GM18951 (cell line): ENCODE measurements at regions not wholly inside any gene's neighbourhood (a gene's known extent, or its start where the extent isn't known, plus 50 kb on each side); places are given as distances from the start of the nearest gene placed in this dataset.

Experiments used
- POLR2A ChIP-seq: IDR thresholded peaks from 4 replicates; pipeline ENCODE4 v1.6.1; 2011; ENCODE audit warnings: mild to moderate bottlenecking; ENCODE audit not compliant: insufficient read length, insufficient read depth; ENCODE audit errors: extremely low read depth
- in situ Hi-C: fragments of 300-500 bp; cut with MboI; formaldehyde crosslinking; loops from one replicate; pipeline ENCODE4 v1.12.0; 2022; ENCODE audit warnings: low sequenced_read_pairs, mixed read lengths, inconsistent platforms; ENCODE audit not compliant: unreplicated experiment

DNA sequence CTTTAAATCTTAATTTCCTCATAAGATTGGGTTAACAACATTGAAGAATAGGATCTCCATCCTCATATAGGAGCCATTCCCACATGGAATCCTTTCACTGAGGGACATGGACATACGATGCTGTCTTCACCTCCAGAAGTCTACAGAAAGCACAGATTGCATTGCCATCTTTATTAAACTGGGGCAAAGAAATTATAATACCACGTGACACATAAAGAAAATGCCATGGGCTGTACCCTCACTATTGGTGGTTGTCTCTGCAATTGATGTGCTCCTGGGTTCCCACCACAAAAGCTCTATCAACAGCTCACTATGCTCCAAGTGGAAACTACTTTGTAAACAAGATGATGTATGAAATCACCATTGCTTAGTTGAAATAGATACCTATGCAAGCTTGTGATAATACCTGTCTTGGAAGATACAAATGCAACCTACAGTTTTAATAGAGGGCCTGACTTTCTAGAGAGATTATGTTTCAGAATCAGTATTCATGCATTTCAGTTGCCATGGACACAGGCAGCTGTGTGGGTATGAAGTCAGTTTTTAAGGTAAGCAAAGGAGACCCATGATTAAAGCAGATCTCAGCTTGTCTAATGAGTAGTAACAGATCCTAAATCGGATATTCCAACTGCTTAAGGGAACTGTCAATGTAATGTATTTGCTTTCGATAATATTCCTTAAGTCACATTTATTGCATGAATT is 337.0 kb downstream of the RAD51AP2 start:
- no peak for TF ChIP-seq POLR2A
- in situ Hi-C loops, result no loop called here

DNA sequence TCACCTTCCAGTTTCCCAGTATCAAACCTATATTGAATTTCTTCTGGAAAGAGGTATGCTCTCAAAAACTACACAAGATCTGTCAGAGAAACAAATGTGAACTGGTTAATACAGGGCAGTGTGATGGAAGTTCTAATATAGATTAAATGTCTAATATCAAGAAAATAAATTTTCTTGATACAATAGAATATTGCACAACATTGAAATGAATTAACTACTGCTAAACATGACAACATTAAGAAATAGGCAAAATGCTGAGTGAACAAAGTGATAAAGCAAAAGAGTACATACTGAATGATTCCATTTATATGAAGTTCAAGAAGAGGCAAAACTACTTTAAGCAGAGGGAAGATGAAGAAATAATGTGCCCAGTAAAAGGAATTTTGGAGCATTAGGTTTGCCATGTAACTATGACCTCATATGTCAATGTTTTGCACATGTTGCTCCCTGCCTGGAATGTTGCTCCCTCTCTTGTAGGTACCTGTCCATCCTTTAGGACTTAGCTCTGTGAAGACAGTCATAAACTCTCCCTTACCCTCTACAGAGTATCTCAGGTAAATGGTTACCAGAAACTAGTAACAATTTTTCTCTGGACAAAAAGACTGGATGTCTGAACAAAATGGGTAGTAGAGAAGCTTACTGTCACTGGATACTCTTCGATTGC is 339.0 kb downstream of the RAD51AP2 start:
- in situ Hi-C loops, result no loop called here
- TF ChIP-seq POLR2A, result no peak

DNA sequence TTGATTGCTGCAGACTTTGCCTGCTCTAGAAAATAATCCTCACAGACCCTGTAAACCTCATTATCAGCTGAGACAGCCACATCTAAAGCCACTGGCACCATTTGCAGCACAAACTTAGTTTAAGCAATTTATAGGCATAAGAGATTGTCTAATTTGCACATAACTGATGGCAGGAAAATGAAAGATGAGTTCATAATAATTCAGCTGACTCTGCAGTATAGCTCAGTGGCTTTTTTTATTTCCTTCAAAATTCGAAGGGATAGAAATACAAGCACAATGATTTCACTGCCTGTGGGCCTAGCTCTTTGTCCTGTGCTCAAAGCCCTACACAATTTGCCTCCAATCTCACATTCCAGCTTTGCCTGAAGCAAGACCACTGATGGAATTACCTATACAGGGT is 341.2 kb downstream of the RAD51AP2 start:
- no peak for TF ChIP-seq POLR2A
- in situ Hi-C loops, result no loop called here

DNA sequence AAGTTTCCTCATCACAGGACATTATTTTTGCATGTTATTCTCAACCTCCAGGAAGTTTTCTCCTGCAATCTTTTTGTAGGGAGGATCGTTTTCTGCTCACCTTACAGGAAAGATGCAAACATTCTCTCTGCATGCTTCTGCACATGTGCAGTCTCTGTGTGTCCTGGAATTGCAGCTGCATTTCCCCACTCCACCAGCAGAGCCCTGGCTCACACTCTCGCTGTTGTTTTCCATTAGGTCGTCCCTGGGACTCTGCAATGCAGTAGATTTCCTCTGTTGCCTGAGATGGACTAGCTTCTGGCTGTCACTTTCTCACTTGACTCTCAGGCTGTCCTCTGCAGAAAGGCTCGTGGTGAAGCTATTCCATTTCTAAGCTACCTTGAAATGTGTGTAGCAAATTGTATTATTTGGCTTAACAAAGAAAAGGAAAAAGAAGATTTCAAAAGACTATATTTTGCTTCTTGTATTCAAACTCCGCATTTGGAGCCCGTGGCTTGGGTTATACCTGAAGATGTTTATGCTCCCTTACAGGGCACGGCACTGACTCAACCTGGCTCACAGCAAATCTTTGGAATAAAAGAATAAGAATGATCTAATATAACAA is 346.7 kb downstream of the RAD51AP2 start:
- in situ Hi-C loops, result no loop called here
- TF ChIP-seq POLR2A, result no peak

DNA sequence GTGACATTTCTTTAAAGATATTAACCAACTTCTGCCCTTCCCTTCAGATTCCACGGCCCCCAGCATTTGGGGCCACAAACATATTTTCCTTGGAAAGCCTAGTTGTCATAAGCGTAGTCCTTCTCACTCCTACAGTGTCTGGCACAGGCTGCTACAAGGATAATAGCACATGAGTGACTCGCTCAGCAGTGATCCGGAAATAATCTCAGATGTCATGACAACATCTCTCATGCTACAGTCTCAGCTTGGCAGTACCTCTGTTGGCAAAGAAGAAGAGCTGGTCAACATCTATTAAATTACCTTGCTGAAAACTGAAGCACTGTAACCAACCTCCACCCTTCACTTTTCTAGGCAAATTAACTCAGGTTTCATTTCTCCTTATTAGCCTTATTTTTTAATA is 351.7 kb downstream of the RAD51AP2 start:
- no peak for TF ChIP-seq POLR2A
- in situ Hi-C loops, result no loop called here

DNA sequence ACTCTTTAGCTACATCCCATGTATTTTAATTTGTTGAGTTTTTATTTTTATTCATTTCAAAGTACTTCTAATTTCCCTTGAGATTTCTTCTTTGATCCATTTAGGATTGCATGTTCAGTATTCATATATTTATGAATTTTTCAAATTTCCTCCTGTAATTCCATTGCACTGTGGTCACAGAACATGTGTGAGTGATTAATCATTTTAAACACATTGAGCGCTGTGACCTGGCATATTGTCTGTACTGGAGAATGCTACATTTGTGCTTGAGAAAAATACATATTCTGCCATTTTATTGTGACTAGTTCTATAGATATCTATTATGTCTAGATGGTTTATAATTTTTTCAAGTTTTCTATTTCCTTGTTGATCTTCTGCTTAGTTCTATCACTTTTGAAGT is 353.7 kb downstream of the RAD51AP2 start:
- in situ Hi-C loops, result no loop called here
- no peak for TF ChIP-seq POLR2A

DNA sequence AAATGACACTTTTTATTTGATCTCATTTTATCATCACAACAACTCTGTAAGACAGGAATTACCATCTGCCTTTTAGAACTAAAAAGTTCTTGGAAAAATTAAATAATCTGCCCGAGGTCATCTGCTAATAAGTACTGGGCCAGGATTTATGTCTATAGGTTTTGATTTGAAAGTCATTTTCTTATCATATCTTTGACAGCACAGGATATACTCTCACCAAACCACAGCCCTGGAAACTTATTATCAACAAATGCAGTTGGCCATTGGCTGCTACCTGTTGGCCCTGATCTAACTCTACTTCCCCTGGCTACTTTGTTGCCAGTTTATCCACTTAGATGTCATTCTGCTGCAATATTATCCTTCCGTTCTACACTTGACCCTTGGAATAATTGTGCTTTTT is 354.6 kb downstream of the RAD51AP2 start:
- no peak for TF ChIP-seq POLR2A
- in situ Hi-C loops, result no loop called here

DNA sequence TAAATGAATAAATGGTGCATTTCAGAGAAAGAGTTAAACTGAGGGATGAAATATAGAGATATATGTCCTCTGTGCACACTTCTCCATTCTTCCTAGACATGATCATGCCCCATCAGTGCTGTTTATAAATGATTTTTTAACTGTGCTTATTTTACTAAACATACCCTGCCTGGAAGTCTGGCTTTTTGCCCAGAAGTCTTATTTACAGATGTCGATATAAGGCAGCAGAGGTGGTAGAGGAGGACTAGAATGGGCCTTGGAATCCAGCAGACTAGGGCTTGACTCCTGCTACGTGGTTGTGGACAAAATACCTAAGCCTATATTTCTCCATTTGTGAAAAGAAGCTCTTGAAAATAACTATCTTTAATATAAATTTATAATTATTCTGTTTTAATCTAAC is 355.5 kb downstream of the RAD51AP2 start:
- no peak for TF ChIP-seq POLR2A
- in situ Hi-C loops, result no loop called here

DNA sequence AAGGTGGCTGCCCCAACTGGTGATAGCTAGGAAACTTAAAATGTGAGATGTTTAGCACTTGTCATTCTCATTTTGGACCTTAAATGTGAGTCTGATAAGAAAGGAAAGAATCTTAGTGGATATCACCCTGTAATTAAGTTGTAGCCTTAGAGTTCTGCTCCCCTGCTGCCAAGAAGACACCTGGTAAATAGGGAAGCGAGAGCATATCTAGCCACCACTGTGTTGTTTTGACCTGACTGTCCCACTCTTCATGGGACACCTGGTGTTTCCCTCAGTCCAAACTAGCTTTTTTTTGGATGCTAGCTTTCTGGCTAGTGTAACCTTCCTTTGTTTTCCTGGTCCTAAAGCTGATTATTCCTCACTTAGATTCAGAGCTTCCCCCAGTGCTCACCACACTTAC is 357.6 kb downstream of the RAD51AP2 start:
- TF ChIP-seq POLR2A, result no peak
- in situ Hi-C loops, result no loop called here

DNA sequence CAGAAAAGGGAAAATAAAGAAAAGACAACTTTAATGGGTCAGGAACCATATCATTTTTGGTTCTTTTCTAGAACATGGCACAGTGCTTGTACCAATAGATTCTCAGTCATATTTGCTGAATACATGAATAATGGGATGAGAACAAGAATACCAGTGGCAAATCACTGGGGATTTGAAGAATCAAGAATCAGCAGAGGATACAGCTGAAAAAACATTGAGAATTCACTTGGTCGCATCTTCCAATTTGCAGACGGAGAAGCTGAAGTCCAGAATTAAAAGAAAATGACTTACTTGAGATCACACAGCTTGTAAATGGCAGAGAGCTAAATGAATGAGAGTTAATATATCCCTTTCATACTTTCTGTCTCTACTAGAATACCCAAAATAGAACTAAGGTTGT is 362.2 kb downstream of the RAD51AP2 start:
- in situ Hi-C loops, result no loop called here
- TF ChIP-seq POLR2A, result no peak

DNA sequence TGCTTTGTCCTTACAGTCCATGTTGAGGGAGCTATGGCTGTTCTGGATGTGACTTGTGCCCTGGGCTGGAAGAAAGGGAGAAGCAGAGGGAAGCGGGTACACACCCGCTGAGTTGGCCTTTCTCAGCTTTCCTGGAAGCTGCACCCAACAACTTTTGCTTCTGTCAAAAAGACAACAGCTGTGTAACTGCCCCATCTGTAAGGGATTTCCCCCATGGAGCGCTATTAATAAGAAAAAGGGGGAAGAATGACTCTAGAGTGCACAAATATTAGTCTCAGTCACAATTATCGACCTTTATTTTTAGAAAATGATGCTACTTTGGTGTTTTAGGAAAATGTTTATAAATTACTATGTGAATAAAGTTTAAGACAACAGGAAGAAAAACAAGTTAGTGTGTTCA is 368.3 kb downstream of the RAD51AP2 start:
- TF ChIP-seq POLR2A, result no peak
- in situ Hi-C loops, result no loop called here

DNA sequence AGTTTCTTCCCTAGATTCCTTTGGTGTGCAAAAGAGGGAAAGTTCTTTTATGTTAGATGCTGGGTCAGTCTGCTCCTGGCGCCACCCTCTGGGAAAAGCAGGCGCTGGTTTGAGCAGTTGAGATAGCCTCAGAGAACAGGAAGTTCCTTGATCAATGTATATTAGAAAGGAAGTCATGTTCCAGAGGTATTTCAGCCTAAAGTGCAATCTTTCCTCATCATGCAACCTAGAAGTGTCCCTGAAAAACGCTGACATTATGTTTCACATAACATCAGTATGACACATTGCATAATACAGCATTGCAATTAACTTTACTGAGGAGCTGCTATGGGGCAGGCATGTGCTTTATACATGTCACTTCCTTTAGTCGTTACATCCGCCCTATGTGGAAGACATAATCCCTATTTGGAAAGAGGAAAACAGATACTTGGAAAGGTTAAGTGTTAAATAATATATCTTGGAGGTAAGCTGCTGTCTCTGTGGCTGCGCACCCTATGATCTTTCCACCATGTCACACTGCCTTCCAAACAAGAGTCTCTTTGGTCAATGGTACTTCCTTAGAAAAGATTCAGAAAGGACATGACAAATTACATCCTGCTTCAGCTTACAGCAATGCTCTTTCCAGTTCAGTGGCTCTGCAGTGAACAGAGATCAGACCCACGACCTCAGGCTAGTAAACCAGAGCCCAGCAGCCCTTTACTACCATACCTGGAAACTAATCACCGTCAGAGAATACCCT is 369.7 kb downstream of the RAD51AP2 start:
- in situ Hi-C loops, result no loop called here
- no peak for TF ChIP-seq POLR2A

DNA sequence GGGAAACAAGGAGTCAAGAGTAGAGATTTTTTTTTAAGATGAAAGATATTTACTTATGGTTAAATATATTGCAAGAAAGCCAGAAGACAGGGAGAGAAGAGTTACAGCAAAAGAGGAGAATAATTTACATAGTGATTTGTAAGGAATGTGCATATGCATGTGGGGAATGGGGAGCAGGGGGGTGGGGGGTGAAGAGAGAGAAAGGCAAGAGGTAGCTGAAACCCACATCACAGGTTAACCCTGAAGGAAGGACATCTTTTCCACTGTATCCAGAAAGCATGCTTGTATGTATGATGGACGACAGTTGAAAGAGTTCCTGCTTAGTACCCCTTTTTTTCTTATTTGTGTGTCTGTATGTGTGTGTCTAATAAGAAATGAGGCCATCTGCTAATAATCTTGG is 371.9 kb downstream of the RAD51AP2 start:
- TF ChIP-seq POLR2A, result no peak
- in situ Hi-C loops, result no loop called here
